GM12878 (cell line): ENCODE measurements at regions not wholly inside any gene's neighbourhood (a gene's known extent, or its start where the extent isn't known, plus 50 kb on each side); places are given as distances from the start of the nearest gene placed in this dataset.

Source experiments
- CBFB ChIP-seq: IDR thresholded peaks from 2 replicates; pipeline ENCODE4 v1.6.1; 2016; ENCODE audit warnings: antibody characterized with exemption, low read depth
- DPF2 ChIP-seq: fragments of 450-650 bp; IDR thresholded peaks from 2 replicates; pipeline ENCODE4 v1.6.1; 2017; ENCODE audit warnings: mild to moderate bottlenecking
- E4F1 ChIP-seq: fragments of 450-650 bp; IDR thresholded peaks from 2 replicates; pipeline ENCODE4 v1.6.1; 2018; ENCODE audit warnings: borderline replicate concordance, mild to moderate bottlenecking; ENCODE audit not compliant: partially characterized antibody
- GABPA ChIP-seq: IDR thresholded peaks from 2 replicates; pipeline ENCODE4 v1.6.1; 2014; ENCODE audit warnings: antibody characterized with exemption, low read depth, mild to moderate bottlenecking, inconsistent platforms
- IKZF1 ChIP-seq: fragments of 450-650 bp; conservative IDR thresholded peaks from 2 replicates; pipeline ENCODE4 v1.6.1; 2017; ENCODE audit warnings: antibody characterized with exemption, mild to moderate bottlenecking
- IRF3 ChIP-seq: fragments of 450-650 bp; IDR thresholded peaks from 2 replicates; pipeline ENCODE4 v1.6.1; 2014; ENCODE audit warnings: mild to moderate bottlenecking
- IRF4 ChIP-seq: IDR thresholded peaks from 2 replicates; pipeline ENCODE4 v1.6.1; 2011; ENCODE audit warnings: low read depth, low read length
- KLF5 ChIP-seq: fragments of 450-650 bp; IDR thresholded peaks from 2 replicates; pipeline ENCODE4 v1.6.1; 2014; ENCODE audit warnings: mild to moderate bottlenecking; ENCODE audit not compliant: partially characterized antibody
- MTA2 ChIP-seq: fragments of 450-650 bp; IDR thresholded peaks from 2 replicates; pipeline ENCODE4 v1.6.1; 2016; ENCODE audit warnings: low read depth, mild to moderate bottlenecking, moderate library complexity
- MTA3 ChIP-seq: IDR thresholded peaks from 2 replicates; pipeline ENCODE4 v1.6.1; 2012; ENCODE audit warnings: low read length, inconsistent platforms, borderline replicate concordance
- NFYA ChIP-seq: IDR thresholded peaks from 2 replicates; pipeline ENCODE4 v1.6.1; 2011; ENCODE audit warnings: low read depth, mild to moderate bottlenecking, low read length, improper control_type of control experiment, borderline replicate concordance
- SMAD1 ChIP-seq: fragments of 450-650 bp; IDR thresholded peaks from 2 replicates; pipeline ENCODE4 v1.6.1; 2018; ENCODE audit warnings: mild to moderate bottlenecking, low read depth; ENCODE audit not compliant: partially characterized antibody
- STAT1 ChIP-seq: fragments of 450-650 bp; conservative IDR thresholded peaks from 2 replicates; pipeline ENCODE4 v1.6.1; 2014; ENCODE audit warnings: antibody characterized with exemption, mild to moderate bottlenecking
- ZBED1 ChIP-seq: IDR thresholded peaks from 2 replicates; pipeline ENCODE4 v1.6.1; 2016; ENCODE audit warnings: borderline replicate concordance
- ZBTB33 ChIP-seq: fragments of 450-650 bp; IDR thresholded peaks from 2 replicates; pipeline ENCODE4 v1.6.1; 2017; ENCODE audit warnings: mild to moderate bottlenecking
- TF ChIP-seq, protein P1 (sequence below): fragments of 450-650 bp; conservative IDR thresholded peaks from 2 replicates; pipeline ENCODE4 v1.6.1; 2017; ENCODE audit warnings: mild to moderate bottlenecking, moderate library complexity
- TF ChIP-seq, protein P2 (sequence below): IDR thresholded peaks from 2 replicates; pipeline ENCODE4 v1.6.1; 2011; ENCODE audit warnings: borderline replicate concordance, low read depth, mild to moderate bottlenecking, moderate library complexity, low read length; ENCODE audit not compliant: insufficient read depth, poor library complexity, severe bottlenecking
- TF ChIP-seq, protein P3 (sequence below): IDR thresholded peaks from 2 replicates; pipeline ENCODE4 v1.6.1; 2012; ENCODE audit warnings: low read depth, low read length, improper control_type of control experiment

DNA sequence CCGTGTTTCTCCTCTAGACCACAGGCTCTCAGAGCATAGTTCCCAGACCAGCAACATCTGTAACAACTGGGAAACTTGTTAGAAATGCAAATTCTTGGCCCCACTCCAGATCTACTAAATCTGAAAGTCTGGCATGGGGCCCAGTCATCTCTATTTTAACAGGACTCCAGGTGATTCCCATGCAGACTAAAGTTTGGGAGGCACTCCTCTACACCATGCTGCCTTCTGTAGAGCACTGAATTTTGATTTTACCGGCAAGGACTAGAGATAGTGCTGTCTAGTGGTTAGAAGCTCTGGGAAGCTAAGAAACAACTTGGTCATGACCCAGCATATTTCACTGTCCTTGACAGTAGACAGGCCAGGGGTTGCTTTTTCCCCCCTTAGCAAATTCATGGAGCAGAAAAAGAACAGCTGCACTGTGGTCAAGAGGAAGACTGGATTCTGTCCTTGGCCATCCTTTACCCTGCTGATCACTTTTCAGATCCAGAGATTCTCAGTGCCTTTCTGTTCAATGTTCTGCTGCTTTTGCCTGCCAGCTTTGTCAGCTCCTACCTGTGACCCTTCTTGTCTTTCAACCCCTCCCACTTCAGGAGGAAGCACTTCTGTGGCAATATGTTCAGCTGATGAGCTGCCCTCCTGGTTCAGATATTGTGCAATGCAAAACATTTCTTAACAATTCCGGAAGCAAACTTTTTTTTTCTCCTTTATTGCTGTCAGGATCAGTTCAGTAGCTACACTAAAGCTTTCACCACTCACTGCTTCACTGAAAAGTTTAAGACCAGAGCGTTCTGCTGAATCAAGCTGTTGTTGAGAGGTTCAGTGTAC is 133.8 kb upstream of the NUDT4 start (continued):
- TF ChIP-seq E4F1 (no peak), IKZF1 (peak; percentile 67), IRF4 (0 out of 2 replicates have a peak, but pooled peaks have one; percentile 31), DPF2 (peak; percentile 62; the same call in 1 of the 2 replicates), KLF5 (no peak), ZBED1 (peak; percentile 54; the same call in 1 of the 2 replicates), MTA2 (no peak; the same call in 1 of the 2 replicates), GABPA (peak; percentile 48; the same call in 1 of the 2 replicates), ZBTB33 (no peak), STAT1 (no peak), SMAD1 (peak; percentile 57), MTA3 (peak; percentile 57; the same call in 1 of the 2 replicates), CBFB (0 out of 2 replicates have a peak, but pooled peaks have one; percentile 12), IRF3 (no peak), NFYA (no peak)
- TF ChIP-seq, protein P1, sequence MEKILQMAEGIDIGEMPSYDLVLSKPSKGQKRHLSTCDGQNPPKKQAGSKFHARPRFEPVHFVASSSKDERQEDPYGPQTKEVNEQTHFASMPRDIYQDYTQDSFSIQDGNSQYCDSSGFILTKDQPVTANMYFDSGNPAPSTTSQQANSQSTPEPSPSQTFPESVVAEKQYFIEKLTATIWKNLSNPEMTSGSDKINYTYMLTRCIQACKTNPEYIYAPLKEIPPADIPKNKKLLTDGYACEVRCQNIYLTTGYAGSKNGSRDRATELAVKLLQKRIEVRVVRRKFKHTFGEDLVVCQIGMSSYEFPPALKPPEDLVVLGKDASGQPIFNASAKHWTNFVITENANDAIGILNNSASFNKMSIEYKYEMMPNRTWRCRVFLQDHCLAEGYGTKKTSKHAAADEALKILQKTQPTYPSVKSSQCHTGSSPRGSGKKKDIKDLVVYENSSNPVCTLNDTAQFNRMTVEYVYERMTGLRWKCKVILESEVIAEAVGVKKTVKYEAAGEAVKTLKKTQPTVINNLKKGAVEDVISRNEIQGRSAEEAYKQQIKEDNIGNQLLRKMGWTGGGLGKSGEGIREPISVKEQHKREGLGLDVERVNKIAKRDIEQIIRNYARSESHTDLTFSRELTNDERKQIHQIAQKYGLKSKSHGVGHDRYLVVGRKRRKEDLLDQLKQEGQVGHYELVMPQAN, result no peak
- TF ChIP-seq, protein P2, sequence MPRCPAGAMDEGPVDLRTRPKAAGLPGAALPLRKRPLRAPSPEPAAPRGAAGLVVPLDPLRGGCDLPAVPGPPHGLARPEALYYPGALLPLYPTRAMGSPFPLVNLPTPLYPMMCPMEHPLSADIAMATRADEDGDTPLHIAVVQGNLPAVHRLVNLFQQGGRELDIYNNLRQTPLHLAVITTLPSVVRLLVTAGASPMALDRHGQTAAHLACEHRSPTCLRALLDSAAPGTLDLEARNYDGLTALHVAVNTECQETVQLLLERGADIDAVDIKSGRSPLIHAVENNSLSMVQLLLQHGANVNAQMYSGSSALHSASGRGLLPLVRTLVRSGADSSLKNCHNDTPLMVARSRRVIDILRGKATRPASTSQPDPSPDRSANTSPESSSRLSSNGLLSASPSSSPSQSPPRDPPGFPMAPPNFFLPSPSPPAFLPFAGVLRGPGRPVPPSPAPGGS, result peak; percentile 80
- TF ChIP-seq, protein P3, sequence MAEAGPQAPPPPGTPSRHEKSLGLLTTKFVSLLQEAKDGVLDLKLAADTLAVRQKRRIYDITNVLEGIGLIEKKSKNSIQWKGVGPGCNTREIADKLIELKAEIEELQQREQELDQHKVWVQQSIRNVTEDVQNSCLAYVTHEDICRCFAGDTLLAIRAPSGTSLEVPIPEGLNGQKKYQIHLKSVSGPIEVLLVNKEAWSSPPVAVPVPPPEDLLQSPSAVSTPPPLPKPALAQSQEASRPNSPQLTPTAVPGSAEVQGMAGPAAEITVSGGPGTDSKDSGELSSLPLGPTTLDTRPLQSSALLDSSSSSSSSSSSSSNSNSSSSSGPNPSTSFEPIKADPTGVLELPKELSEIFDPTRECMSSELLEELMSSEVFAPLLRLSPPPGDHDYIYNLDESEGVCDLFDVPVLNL, result no peak
